ENCODE measurements at regions not wholly inside any gene's neighbourhood (a gene's known extent, or its start where the extent isn't known, plus 50 kb on each side); places are given as distances from the start of the nearest gene placed in this dataset.

DNA sequence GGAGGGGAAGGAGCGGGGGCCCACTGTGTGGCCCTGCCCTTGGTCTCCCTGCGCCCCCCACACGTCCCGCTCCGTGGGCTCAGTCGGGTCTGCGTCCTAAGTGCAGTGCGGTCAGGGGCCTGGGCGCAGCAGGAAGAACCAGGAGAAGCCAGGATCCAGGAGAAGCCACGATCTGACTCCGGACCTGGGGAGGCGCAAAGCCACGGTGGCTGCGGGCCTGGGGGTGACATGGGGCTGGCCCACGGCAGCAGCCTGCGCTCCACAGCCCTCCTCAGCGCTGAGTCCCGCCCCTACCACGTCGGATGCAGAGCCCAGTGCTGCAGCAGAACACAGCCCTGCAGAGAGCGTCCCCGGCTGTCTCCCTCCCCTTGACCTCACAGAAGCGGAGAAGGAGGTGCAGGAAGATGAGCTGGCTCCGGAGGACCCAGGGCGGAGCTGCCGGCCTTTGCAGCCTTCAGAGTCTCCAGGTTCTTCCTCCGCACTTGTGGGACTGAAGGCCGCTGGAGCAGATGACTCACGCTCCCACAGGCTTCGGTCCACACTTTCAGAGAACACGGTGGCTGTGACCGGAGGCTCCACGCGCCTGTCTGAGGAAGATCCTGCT lies 589.2 kb upstream of the SALL3 start:
- Mint-ChIP-seq H3K4me3 (no peak overlapping the region), H3K36me3 (ENCODE audit: low read depth) (no peaks in the 10 kb centered on the region), H3K9me3 (no peaks in the 10 kb centered on the region), H3K27ac (no peak overlapping the region), H3K4me1 (peaks cover 3% of the 10 kb centered on the region), H3K27me3 (no peaks in the 10 kb centered on the region)
- no peak for ATAC-seq (replicated peaks)

DNA sequence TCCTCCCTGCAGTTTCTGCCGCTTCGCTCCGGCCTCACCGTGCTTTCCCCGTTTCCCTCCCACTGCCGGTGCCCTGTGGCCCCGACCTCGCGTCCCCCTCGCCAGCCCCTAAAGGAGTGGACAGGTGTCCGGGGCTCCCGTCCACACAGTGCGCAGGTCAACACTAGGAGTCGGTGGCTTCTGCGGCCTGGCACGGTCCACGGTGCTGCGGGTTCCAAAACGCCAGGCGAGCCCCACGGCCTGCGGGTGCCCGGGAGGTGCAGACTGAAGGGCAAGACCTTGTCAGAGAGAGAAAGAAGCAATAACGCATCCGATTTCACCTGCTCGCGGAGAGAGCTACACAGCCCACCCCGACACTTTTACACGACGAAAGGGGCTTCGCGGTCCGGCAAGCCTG lies 588.7 kb upstream of the SALL3 start:
- no peaks in the 10 kb centered on the region for H3K36me3 Mint-ChIP-seq (ENCODE audit: low read depth)
- H3K27ac Mint-ChIP-seq, result no peak overlapping the region
- ATAC-seq (replicated peaks), result no peak
- no peak overlapping the region for H3K4me3 Mint-ChIP-seq
- H3K9me3 Mint-ChIP-seq, result no peaks in the 10 kb centered on the region
- no peaks in the 10 kb centered on the region for H3K27me3 Mint-ChIP-seq
- peaks cover 3% of the 10 kb centered on the region for H3K4me1 Mint-ChIP-seq

DNA sequence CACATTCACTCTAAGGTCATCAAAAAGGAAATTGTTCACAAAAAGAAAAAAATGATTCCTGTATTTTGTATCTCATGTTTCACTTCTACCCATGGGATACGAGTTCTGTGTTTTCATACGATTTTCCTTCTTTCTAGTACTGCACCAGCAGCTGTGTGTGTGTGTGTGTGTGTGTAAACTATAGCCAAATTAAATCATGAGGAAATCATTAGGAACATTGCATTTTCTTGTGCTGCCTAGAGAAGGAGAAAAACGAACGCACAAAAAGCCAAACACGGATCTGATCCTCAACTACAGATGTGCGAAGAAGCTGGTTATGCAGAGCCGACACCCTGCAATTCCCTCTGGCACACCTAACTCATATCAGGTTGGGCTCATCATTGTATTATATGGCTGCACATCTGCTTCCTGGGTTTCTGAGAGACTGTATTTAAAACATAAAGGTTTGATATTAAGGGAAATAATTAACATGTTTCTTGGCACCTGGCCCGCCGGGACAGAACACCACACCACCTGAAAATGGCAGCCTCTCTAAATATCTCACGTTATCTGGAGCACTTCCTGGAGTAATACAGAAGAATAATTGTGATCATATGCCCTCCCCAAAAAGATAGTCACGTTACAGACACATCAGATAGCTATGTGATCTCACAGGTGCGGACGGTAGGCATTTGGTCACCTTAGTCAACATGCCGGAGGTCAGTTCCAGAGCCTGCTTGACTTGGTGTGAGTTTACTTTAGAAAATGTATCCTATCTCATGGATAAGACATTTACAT lies 586.3 kb upstream of the SALL3 start:
- Mint-ChIP-seq H3K4me1 (peaks cover 3% of the 10 kb centered on the region), H3K9me3 (no peaks in the 10 kb centered on the region), H3K36me3 (ENCODE audit: low read depth) (no peaks in the 10 kb centered on the region), H3K4me3 (no peak overlapping the region), H3K27me3 (no peaks in the 10 kb centered on the region), H3K27ac (no peak overlapping the region)
- ATAC-seq (replicated peaks), result no peak

DNA sequence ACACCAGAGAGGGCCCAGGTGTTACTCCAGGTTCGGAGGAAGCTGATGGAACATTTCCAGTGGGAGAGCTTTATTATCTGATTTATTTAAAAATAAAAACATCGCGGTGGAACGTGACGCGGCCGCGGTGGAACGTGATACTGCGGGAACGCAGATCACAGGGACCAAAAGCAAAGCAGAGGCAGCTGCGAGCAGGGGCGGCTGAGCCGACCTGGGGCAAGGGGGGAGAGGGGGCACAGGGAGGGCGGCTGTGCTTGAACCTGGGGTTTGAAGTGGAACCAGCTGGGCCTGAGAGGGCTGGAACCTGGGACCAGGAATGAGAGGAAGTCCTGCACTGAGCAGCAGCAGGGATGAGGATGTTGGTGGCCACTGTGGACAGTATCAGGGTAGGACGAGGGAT lies 583.5 kb upstream of the SALL3 start:
- Mint-ChIP-seq H3K9me3 (no peaks in the 10 kb centered on the region), H3K4me1 (no peaks in the 10 kb centered on the region), H3K27ac (no peak overlapping the region), H3K36me3 (ENCODE audit: low read depth) (no peaks in the 10 kb centered on the region), H3K4me3 (no peak overlapping the region), H3K27me3 (no peaks in the 10 kb centered on the region)
- no peak for ATAC-seq (replicated peaks)

DNA sequence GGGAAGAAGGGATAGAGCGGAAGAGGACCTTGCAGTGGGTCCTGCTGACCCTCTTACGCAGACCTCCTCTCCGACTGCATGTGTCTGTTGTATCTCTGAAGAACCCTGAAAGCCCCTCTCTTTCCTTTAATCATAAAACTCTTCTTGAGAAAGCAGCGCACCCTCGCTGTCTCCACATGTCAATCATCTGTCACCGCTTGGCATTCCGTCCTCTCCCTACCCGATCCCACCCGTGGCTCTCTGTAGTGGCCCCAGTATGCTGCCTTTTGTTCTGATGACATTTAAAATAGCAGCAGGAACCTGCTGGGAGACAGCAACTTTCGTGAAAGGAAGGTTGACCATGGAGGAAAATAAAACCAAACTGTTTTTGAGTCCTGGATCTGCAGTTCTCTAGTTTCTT lies 582.9 kb upstream of the SALL3 start:
- ATAC-seq (replicated peaks), result no peak
- no peak overlapping the region for H3K4me3 Mint-ChIP-seq
- H3K4me1 Mint-ChIP-seq, result no peaks in the 10 kb centered on the region
- no peaks in the 10 kb centered on the region for H3K9me3 Mint-ChIP-seq
- no peak overlapping the region for H3K27ac Mint-ChIP-seq
- no peaks in the 10 kb centered on the region for H3K36me3 Mint-ChIP-seq (ENCODE audit: low read depth)
- H3K27me3 Mint-ChIP-seq, result no peaks in the 10 kb centered on the region

DNA sequence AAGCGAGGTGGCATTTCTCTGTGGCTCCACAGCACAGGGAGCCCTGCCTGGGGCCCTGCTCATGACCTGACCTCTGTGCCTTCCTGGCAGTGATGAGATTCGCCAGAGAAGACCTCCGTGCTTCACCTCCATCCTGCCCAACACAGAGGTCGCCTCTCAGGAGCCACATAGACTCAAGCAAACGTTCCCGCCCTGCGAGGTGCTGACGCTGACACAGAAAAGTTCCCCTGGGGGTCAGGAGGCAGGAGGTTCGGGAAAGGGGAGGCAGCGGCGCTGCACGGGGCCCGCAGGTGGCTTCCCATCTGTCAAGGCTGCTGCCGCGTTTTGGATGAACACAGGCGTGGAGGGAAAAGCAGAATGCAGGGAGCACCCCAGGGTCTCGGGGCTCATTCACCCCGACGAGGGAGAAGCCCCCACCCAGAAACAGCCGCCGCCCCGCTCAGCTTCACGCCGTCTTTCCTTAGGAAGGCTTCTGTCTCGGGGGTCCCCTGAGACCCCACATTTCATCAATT lies 579.6 kb upstream of the SALL3 start:
- no peak for ATAC-seq (replicated peaks)
- no peaks in the 10 kb centered on the region for H3K36me3 Mint-ChIP-seq (ENCODE audit: low read depth)
- H3K4me1 Mint-ChIP-seq, result no peaks in the 10 kb centered on the region
- H3K9me3 Mint-ChIP-seq, result peaks cover 1% of the 10 kb centered on the region
- H3K4me3 Mint-ChIP-seq, result no peak overlapping the region
- H3K27me3 Mint-ChIP-seq, result peaks cover under 1% of the 10 kb centered on the region
- no peak overlapping the region for H3K27ac Mint-ChIP-seq

DNA sequence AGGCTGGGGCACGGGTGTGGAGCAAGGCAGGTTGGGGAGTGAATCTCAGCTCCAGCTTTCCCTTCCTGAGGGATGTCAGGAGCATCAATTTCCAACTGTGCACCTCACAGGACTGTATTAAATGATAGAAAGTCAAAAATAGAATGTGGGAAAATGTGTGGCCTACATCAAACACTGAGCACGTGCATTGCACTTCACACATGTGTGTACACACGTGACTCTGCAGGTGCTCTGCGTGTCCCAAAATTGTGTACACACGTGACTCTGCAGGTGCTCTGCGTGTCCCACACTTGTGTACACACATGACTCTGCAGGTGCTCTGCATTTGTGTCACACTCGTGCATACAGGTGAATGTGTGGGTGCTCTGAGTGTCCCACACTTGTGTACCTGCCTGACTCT lies 577.2 kb upstream of the SALL3 start:
- Mint-ChIP-seq H3K27ac (no peak overlapping the region), H3K4me3 (no peak overlapping the region), H3K4me1 (peaks cover 9% of the 10 kb centered on the region), H3K36me3 (ENCODE audit: low read depth) (no peaks in the 10 kb centered on the region), H3K27me3 (peaks cover 9% of the 10 kb centered on the region), H3K9me3 (peaks cover 4% of the 10 kb centered on the region)
- ATAC-seq (replicated peaks), result no peak

DNA sequence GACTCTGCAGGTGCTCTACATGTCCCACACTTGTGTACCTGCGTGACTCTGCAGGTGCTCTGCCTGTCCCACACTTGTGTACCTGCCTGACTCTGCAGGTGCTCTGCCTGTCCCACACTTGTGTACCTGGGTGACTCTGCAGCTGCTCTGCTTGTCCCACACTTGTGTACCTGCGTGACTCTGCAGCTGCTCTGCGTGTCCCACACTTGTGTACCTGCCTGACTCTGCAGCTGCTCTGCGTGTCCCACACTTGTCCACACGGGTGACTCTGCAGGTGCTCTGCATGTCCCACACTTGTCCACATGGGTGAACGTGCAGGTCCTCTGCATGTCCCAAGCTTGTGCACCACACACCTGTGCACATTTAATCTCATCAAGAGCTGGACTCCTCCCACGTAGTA lies 576.7 kb upstream of the SALL3 start:
- Mint-ChIP-seq H3K4me1 (peaks cover 11% of the 10 kb centered on the region), H3K27ac (no peak overlapping the region), H3K36me3 (ENCODE audit: low read depth) (no peaks in the 10 kb centered on the region), H3K27me3 (peaks cover 9% of the 10 kb centered on the region), H3K9me3 (peaks cover 4% of the 10 kb centered on the region), H3K4me3 (no peak overlapping the region)
- no peak for ATAC-seq (replicated peaks)

DNA sequence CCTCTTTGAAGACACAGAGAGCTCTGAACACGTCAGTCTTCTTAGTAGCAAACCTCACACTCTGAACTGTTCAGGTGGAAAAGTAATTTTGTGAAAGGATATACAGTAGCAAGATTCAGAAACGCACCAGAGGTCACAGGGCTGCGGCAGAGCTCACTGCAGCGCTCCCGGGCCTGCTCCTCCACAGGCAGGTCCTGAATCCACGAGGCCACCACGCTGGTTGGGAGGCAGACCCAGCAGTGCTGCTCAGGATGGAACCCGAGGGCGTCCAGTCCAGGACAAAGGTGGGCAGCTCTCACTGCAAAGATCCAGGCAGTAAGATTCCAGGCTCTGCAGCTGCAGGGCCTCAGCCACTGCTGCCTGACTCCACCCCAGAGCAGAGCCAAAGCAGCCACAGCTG lies 576.2 kb upstream of the SALL3 start:
- Mint-ChIP-seq H3K36me3 (ENCODE audit: low read depth) (no peaks in the 10 kb centered on the region), H3K27me3 (peaks cover 9% of the 10 kb centered on the region), H3K27ac (no peak overlapping the region), H3K9me3 (peaks cover 4% of the 10 kb centered on the region), H3K4me3 (no peak overlapping the region), H3K4me1 (peaks cover 13% of the 10 kb centered on the region)
- no peak for ATAC-seq (replicated peaks)

DNA sequence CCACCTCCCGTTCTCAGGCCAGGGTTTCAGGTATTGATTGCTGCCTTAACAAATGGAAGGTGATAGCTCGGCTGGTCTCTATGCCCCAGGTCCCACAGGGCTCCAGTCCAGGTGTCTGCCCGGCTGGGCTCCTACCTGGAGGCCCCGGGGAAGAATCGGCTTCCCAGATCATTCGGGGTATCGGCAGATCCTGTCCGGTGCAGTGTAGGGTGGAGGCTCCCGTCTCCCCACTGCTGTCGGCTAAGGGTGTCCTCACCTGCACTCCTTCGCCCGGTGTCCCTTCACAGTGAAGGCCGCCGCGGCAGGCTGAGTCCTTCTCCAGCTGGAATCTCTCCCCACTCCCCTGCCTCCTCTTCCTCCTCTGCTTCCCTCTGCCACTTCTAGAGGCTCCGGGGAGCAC lies 573.9 kb upstream of the SALL3 start:
- no peak overlapping the region for H3K27ac Mint-ChIP-seq
- H3K9me3 Mint-ChIP-seq, result peaks cover 4% of the 10 kb centered on the region
- H3K27me3 Mint-ChIP-seq, result peaks cover 12% of the 10 kb centered on the region
- no peak for ATAC-seq (replicated peaks)
- H3K36me3 Mint-ChIP-seq (ENCODE audit: low read depth), result no peaks in the 10 kb centered on the region
- H3K4me3 Mint-ChIP-seq, result no peak overlapping the region
- H3K4me1 Mint-ChIP-seq, result peaks cover 13% of the 10 kb centered on the region

DNA sequence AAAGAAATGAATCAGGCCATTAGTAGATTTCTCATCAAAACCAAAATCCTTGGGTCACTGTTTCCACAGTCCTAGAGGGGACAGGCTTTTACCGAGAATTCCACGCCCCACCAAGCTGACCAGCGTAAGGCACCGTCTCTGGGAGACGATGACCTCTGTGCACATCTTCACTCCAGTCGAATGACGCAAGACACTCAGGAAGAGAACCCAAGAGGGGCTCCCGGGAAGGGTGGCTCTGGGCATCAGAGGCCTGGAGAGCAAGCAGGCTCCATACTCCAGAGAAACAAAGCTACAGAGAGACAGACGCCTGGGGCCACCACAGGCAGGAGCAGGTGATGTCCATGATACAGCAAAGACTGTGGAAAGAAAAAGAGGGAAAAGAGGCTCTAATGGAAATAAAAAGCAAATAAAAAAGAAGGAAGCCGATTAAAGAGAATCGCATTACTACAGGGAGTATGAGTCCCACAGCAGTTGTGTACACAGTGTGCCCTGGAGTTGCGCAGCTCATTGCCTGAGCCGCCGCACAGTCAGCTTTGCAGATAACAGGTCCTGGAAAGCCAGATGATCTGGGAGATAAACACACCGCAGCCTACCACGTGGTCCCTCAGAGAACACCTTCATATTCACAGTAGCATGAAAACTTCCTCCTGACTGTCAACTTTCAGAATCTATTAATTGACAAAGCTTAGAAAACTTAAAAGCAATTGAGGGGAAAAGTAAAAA lies 572.7 kb upstream of the SALL3 start:
- H3K36me3 Mint-ChIP-seq (ENCODE audit: low read depth), result no peaks in the 10 kb centered on the region
- H3K9me3 Mint-ChIP-seq, result peaks cover 4% of the 10 kb centered on the region
- no peak for ATAC-seq (replicated peaks)
- peaks cover 12% of the 10 kb centered on the region for H3K27me3 Mint-ChIP-seq
- H3K27ac Mint-ChIP-seq, result no peak overlapping the region
- peak overlapping the region; percentile 46 for H3K4me3 Mint-ChIP-seq
- peaks cover 13% of the 10 kb centered on the region for H3K4me1 Mint-ChIP-seq

DNA sequence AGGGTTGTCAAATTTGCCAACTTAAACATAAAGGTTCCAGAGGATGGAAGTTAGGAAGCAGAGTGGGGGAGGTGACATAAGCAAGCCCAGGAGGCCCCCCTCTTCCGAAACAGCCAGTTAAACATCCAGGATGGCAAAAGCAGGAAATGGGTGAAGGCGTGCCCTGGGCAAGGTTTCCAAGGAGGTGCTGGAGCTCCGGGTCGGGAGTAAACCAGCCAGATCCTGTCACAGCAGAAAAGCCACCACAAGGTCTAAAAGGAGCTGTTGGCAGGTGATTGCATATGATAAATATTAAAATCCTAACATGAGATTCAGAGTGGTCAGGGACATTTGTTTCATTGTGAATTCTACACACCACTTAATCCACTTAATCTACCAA lies 572.2 kb upstream of the SALL3 start:
- Mint-ChIP-seq H3K9me3 (peaks cover 4% of the 10 kb centered on the region), H3K27ac (no peak overlapping the region), H3K4me3 (peak overlapping the region; percentile 46), H3K4me1 (peaks cover 13% of the 10 kb centered on the region), H3K27me3 (peaks cover 12% of the 10 kb centered on the region), H3K36me3 (ENCODE audit: low read depth) (no peaks in the 10 kb centered on the region)
- no peak for ATAC-seq (replicated peaks)

DNA sequence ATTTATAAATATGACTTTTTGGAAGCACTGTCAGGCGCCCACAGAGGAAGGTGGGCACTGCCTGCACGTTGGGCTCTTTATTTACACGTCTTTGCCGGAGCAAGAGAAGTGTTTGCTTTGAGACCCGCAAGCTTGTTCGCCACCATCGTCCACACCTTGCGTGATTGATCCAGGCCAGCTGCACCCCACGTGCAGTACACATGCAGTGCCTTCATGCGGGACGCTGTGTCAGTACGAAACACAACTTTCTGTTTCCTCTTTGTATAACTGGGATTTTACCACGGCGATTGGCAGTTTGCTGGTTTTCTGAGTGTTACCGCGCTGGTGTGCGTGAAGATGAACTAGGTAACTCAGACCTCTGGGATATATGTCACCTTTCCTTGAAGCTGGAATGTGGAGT lies 571.0 kb upstream of the SALL3 start:
- H3K36me3 Mint-ChIP-seq (ENCODE audit: low read depth), result no peaks in the 10 kb centered on the region
- peaks cover 12% of the 10 kb centered on the region for H3K27me3 Mint-ChIP-seq
- peaks cover 4% of the 10 kb centered on the region for H3K9me3 Mint-ChIP-seq
- no peak overlapping the region for H3K4me3 Mint-ChIP-seq
- no peak for ATAC-seq (replicated peaks)
- H3K27ac Mint-ChIP-seq, result no peak overlapping the region
- peaks cover 13% of the 10 kb centered on the region for H3K4me1 Mint-ChIP-seq

DNA sequence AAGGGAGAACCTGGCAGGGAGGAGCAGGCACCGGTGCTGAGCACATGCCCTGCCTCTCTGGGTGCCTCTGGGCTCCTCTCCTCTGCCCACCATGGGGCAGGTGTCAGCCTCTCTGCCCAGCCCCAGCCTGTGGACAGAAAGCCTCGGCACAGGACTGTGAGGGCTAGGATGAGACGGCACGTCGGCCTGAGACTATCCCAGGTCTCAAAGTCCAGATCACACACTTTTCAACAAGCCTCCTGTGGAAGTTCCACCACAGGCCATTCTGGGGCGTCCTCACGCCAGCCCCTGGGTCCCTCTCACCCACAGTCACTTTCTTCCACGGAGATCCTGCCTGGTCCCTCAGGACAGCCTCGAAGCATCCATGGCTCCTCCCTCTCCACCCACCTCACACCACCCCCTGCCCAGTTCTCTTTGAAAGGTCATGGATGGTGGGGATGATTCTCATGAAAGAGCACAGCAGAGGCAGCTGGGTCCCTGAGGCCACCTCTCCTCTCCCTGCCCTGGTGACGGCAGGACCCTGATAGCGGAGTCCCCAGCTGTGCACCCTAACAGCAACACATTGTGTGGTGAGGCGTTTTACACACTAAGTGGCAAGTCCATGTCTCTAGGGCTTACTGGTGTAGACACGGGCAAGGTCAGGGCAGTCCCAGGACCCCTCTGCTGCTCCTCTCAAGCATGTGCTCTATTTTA lies 569.4 kb upstream of the SALL3 start:
- H3K27me3 Mint-ChIP-seq, result peaks cover 9% of the 10 kb centered on the region
- no peak overlapping the region for H3K27ac Mint-ChIP-seq
- no peaks in the 10 kb centered on the region for H3K36me3 Mint-ChIP-seq (ENCODE audit: low read depth)
- peaks cover 1% of the 10 kb centered on the region for H3K9me3 Mint-ChIP-seq
- peaks cover 13% of the 10 kb centered on the region for H3K4me1 Mint-ChIP-seq
- ATAC-seq (replicated peaks), result no peak
- no peak overlapping the region for H3K4me3 Mint-ChIP-seq

Data from activated T-helper 17 cell treated with anti-CD3 and anti-CD28 coated beads, Interleukin-2, amount 50 U/mL, for 72 hours (primary cell).